ENCODE measurements at regions not wholly inside any gene's neighbourhood (a gene's known extent, or its start where the extent isn't known, plus 50 kb on each side); places are given as distances from the start of the nearest gene placed in this dataset.

DNA sequence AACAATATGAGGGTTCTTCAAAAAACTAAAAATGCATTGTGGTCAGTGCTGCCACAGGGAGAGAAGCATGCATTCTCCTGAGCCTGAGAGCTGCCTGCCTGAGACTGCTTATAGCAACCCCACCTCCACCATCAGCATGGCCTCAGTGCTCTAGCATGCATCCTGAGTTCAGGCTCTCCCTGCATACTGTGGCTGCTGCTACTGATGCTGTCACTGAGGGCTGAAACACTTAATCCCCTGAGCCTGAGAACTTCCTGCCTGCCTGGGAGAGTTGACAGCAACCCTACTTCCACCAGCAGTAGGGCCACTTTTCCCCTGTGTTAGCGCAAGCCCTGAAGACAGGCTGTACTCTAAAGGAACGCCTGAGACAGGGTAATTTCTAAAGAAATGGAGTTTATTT is 206.0 kb downstream of the FBXO4 start:
- no peak overlapping the region for H2AFZ ChIP-seq (ENCODE audit: low read depth, low read length, severe bottlenecking)
- no peaks in the 10 kb centered on the region for H3K36me3 ChIP-seq (ENCODE audit: low read length)
- H3K4me2 ChIP-seq (ENCODE audit: low read depth, low read length, poor library complexity, severe bottlenecking) = no peak overlapping the region
- no peaks in the 10 kb centered on the region for H3K79me2 ChIP-seq (ENCODE audit: insufficient read depth, low read length)
- no peak overlapping the region for H3K4me3 ChIP-seq (ENCODE audit: insufficient read depth, low read length, poor library complexity, severe bottlenecking)
- no peaks in the 10 kb centered on the region for H3K9me2 ChIP-seq (replicated peaks; ENCODE audit: insufficient read depth, low read length)
- no peak overlapping the region for H3K9ac ChIP-seq (ENCODE audit: low read length)
- no peaks in the 10 kb centered on the region for H3K27me3 ChIP-seq (ENCODE audit: low read length)
- TF ChIP-seq CTCF (IDR thresholded peaks at IDR 0.05; ENCODE audit: insufficient read depth, low read length, poor library complexity, severe bottlenecking) (no peak), EZH2phosphoT487 (conservative IDR thresholded peaks at IDR 0.05; ENCODE audit: low read length) (no peak)
- no peak overlapping the region for H3K27ac ChIP-seq (ENCODE audit: low read depth, low read length)
- no peaks in the 10 kb centered on the region for H3F3A ChIP-seq (ENCODE audit: insufficient read depth)
- no peaks in the 10 kb centered on the region for H3K9me3 ChIP-seq (ENCODE audit: insufficient read depth, low read length)
- H4K20me1 ChIP-seq (ENCODE audit: low read depth, low read length) = no peaks in the 10 kb centered on the region

- TF ChIP-seq CTCF (IDR thresholded peaks at IDR 0.05; ENCODE audit: insufficient read depth, low read length, poor library complexity, severe bottlenecking) = no peak
- Histone ChIP-seq H3K4me3 (ENCODE audit: insufficient read depth, low read length, poor library complexity, severe bottlenecking) (no peak overlapping the region), H3K9ac (ENCODE audit: low read length) (no peak overlapping the region), H3K9me2 (replicated peaks; ENCODE audit: insufficient read depth, low read length) (no peaks in the 10 kb centered on the region), H3K36me3 (ENCODE audit: low read length) (no peaks in the 10 kb centered on the region), H3K9me3 (ENCODE audit: insufficient read depth, low read length) (no peaks in the 10 kb centered on the region), H3F3A (ENCODE audit: insufficient read depth) (no peaks in the 10 kb centered on the region), H3K79me2 (ENCODE audit: insufficient read depth, low read length) (no peaks in the 10 kb centered on the region), H3K27me3 (ENCODE audit: low read length) (no peaks in the 10 kb centered on the region), H3K4me2 (ENCODE audit: low read depth, low read length, poor library complexity, severe bottlenecking) (no peak overlapping the region), H2AFZ (ENCODE audit: low read depth, low read length, severe bottlenecking) (no peak overlapping the region), H3K27ac (ENCODE audit: low read depth, low read length) (no peak overlapping the region), H4K20me1 (ENCODE audit: low read depth, low read length) (no peaks in the 10 kb centered on the region)
These were observed 218.3 kb downstream of the FBXO4 start for GRCh38 chr5:42143361-42143760.

- H3K9me2 ChIP-seq (replicated peaks; ENCODE audit: insufficient read depth, low read length) = no peaks in the 10 kb centered on the region
- no peaks in the 10 kb centered on the region for H4K20me1 ChIP-seq (ENCODE audit: low read depth, low read length)
- H3K9me3 ChIP-seq (ENCODE audit: insufficient read depth, low read length) = peaks cover 6% of the 10 kb centered on the region; the same call in 1 of the 2 replicates
- H3K36me3 ChIP-seq (ENCODE audit: low read length) = no peaks in the 10 kb centered on the region
- no peak overlapping the region for H2AFZ ChIP-seq (ENCODE audit: low read depth, low read length, severe bottlenecking)
- no peaks in the 10 kb centered on the region for H3K79me2 ChIP-seq (ENCODE audit: insufficient read depth, low read length)
- no peak for TF ChIP-seq EZH2phosphoT487 (conservative IDR thresholded peaks at IDR 0.05; ENCODE audit: low read length)
- TF ChIP-seq CTCF (IDR thresholded peaks at IDR 0.05; ENCODE audit: insufficient read depth, low read length, poor library complexity, severe bottlenecking) = no peak
- no peaks in the 10 kb centered on the region for H3K27me3 ChIP-seq (ENCODE audit: low read length)
- H3K4me3 ChIP-seq (ENCODE audit: insufficient read depth, low read length, poor library complexity, severe bottlenecking) = no peak overlapping the region
- no peak overlapping the region for H3K9ac ChIP-seq (ENCODE audit: low read length)
- no peak overlapping the region for H3K4me2 ChIP-seq (ENCODE audit: low read depth, low read length, poor library complexity, severe bottlenecking)
- no peak overlapping the region for H3K27ac ChIP-seq (ENCODE audit: low read depth, low read length)
- H3F3A ChIP-seq (ENCODE audit: insufficient read depth) = no peaks in the 10 kb centered on the region
These were observed 223.7 kb downstream of the FBXO4 start for GRCh38 chr5:42148813-42149212.

- H3K4me2 ChIP-seq (ENCODE audit: low read depth, low read length, poor library complexity, severe bottlenecking) = no peak overlapping the region
These were observed 232.1 kb downstream of the FBXO4 start for GRCh38 chr5:42157215-42157614.

More at GRCh38 chr5:42157215-42157614, 232.1 kb downstream of the FBXO4 start:
- Histone ChIP-seq H3K27ac (ENCODE audit: low read depth, low read length) (no peak overlapping the region), H4K20me1 (ENCODE audit: low read depth, low read length) (no peaks in the 10 kb centered on the region), H3K9ac (ENCODE audit: low read length) (no peak overlapping the region), H3K9me2 (replicated peaks; ENCODE audit: insufficient read depth, low read length) (no peaks in the 10 kb centered on the region), H3F3A (ENCODE audit: insufficient read depth) (no peaks in the 10 kb centered on the region), H3K9me3 (ENCODE audit: insufficient read depth, low read length) (no peaks in the 10 kb centered on the region), H3K27me3 (ENCODE audit: low read length) (no peaks in the 10 kb centered on the region), H3K4me3 (ENCODE audit: insufficient read depth, low read length, poor library complexity, severe bottlenecking) (no peak overlapping the region), H3K36me3 (ENCODE audit: low read length) (no peaks in the 10 kb centered on the region), H3K79me2 (ENCODE audit: insufficient read depth, low read length) (no peaks in the 10 kb centered on the region), H2AFZ (ENCODE audit: low read depth, low read length, severe bottlenecking) (no peak overlapping the region)
- TF ChIP-seq CTCF (IDR thresholded peaks at IDR 0.05; ENCODE audit: insufficient read depth, low read length, poor library complexity, severe bottlenecking) (no peak), EZH2phosphoT487 (conservative IDR thresholded peaks at IDR 0.05; ENCODE audit: low read length) (no peak)
